ENCODE measurements at regions not wholly inside any gene's neighbourhood (a gene's known extent, or its start where the extent isn't known, plus 50 kb on each side); places are given as distances from the start of the nearest gene placed in this dataset.
"Not testable (repeated sequence)": the region's sequence is repeated elsewhere in the genome, so short reads cannot be mapped to it uniquely, and the experiment has no call there.

- not testable (repeated sequence) for DNase-seq
These were observed 332.2 kb upstream of the PLGLB2 start for GRCh38 chr2:87415586-87416265.

GRCh38 chr2:87416266-87416592 lies 331.7 kb upstream of the PLGLB2 start:
- not testable (repeated sequence) for DNase-seq

GRCh38 chr2:87417147-87417546 lies 330.7 kb upstream of the PLGLB2 start:
- DNase-seq, result not testable (repeated sequence)

GRCh38 chr2:87417742-87418567 lies 329.9 kb upstream of the PLGLB2 start:
- DNase-seq, result not testable (repeated sequence)

GRCh38 chr2:87418823-87419822 lies 328.8 kb upstream of the PLGLB2 start:
- not testable (repeated sequence) for DNase-seq

GRCh38 chr2:87419980-87420379 lies 327.9 kb upstream of the PLGLB2 start:
- DNase-seq, result not testable (repeated sequence)

GRCh38 chr2:87420954-87421353 lies 326.9 kb upstream of the PLGLB2 start:
- DNase-seq, result not testable (repeated sequence)

- DNase-seq, result not testable (repeated sequence)
These were observed 323.8 kb upstream of the PLGLB2 start for GRCh38 chr2:87423796-87424762.

GRCh38 chr2:87424763-87425154 lies 323.1 kb upstream of the PLGLB2 start:
- not testable (repeated sequence) for DNase-seq

GRCh38 chr2:87425191-87425590 lies 322.7 kb upstream of the PLGLB2 start:
- DNase-seq, result not testable (repeated sequence)

- DNase-seq, result not testable (repeated sequence)
These were observed 322.2 kb upstream of the PLGLB2 start for GRCh38 chr2:87425717-87426116.

GRCh38 chr2:87428452-87429130 lies 319.3 kb upstream of the PLGLB2 start:
- DNase-seq, result not testable (repeated sequence)

- not testable (repeated sequence) for DNase-seq
These were observed 318.5 kb upstream of the PLGLB2 start for GRCh38 chr2:87429206-87429930.

- DNase-seq, result not testable (repeated sequence)
These were observed 318.0 kb upstream of the PLGLB2 start for GRCh38 chr2:87429931-87430275.

- not testable (repeated sequence) for DNase-seq
These were observed 316.8 kb upstream of the PLGLB2 start for GRCh38 chr2:87431051-87431450.

GRCh38 chr2:87432711-87433453 lies 315.0 kb upstream of the PLGLB2 start:
- not testable (repeated sequence) for DNase-seq

- DNase-seq, result not testable (repeated sequence)
These were observed 311.9 kb upstream of the PLGLB2 start for GRCh38 chr2:87436007-87436406.

GRCh38 chr2:87437701-87438260 lies 310.1 kb upstream of the PLGLB2 start:
- DNase-seq, result not testable (repeated sequence)

GRCh38 chr2:87438780-87439454 lies 309.0 kb upstream of the PLGLB2 start:
- DNase-seq, result not testable (repeated sequence)

Measured in fibroblast of skin of right quadriceps (primary cell).